NCI-H2107 treated with DMSO at 0.1 percent for 48 hours (cell line): ENCODE measurements at regions not wholly inside any gene's neighbourhood (a gene's known extent, or its start where the extent isn't known, plus 50 kb on each side); places are given as distances from the start of the nearest gene placed in this dataset.
"Not testable (repeated sequence)": the region's sequence is repeated elsewhere in the genome, so short reads cannot be mapped to it uniquely, and the experiment has no call there.

ENCODE experiments used
- DNase-seq: peaks from one replicate; lab custom pipeline; 2025; ENCODE audit not compliant: unreplicated experiment; lab: John Stamatoyannopoulos, UW

GRCh38 chr7:4319280-4319679, 362.8 kb upstream of the FOXK1 start:
- DNase-seq = no peak

- DNase-seq = no peak
Measured at GRCh38 chr7:4325732-4326131, 356.4 kb upstream of the FOXK1 start.

DNA sequence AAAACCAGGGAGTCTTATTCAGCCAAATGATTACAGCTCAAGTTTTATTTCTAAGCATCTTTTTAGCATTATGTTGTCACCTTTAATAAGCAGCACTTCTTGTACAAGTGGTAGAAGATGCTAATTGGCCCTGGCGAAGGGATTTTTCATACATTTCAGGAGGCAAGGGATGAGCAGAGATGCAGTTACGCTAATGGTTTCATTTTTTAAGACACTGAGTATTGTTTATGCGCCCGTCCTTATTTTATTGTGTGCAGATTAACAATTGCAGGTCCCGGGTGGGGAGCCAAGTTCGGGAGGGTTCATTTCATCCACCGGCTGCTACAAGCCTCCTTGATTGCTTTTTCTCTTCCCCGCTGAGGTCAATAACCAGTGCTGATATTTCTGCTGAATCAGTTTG, 350.4 kb upstream of the FOXK1 start:
- no peak for DNase-seq

DNA sequence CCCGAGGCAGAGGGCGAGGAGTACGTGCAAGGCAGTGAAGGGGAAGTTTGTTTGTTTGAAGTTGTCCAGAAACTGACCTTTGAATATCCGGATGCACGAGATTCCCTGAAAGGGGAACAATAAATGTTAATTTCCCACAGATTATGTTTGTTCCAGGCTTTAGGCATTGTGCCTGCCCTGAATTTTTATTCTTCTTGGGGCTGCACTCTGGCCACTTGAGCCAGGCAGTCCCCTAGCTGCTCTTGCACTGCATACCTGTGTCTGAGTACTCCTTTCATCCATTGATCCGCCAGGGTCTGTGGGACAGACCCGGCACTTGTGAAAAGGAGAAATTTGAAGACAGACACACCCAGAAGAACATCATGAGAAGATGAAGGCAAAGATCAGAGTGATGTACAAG, 343.5 kb upstream of the FOXK1 start:
- DNase-seq = no peak

DNA sequence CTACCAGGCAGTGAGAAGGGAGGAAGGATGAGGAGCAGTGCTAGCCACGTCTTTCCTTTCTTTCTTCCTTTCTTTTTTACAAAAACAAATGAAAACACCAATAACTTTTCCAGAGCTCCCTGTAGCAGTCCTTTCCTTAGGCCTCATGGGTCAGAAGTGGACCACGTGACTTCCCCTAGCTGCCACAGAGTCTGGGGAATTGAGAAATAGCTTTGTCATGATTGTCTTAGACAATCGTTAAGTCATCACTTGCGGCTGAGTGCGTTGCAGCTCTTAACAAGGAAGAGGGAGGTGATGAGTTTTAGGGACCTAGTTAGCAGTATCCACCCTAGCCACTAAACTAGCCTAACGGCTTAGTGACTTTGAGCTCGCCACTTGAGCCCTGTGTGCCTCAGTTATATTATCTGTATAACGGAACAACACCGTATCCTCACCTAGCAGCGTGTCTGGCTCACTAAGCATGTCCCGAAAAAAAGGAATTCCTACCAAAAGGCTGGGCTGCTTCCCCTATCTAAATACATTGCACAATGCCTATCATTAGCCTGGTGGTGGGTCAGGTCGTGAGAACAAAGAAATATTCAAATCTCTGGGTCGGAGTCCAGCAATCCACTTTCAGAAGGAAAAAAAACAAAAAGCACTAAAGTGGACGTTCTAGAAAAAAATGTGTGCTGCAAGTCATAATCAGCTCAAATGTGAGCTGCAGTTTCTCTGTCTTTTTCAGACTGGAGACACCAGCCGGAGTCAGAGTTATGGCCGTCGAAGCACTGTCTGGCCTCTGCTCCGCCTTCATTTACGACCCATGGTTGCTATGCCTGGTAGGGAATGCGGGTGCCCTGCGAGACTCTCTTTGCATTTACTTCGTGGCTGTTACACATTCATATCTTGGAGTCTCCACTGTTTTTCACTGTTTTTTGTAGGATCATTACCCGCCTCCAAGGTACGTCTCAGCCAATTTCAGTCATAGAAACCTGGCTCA, 338.5 kb upstream of the FOXK1 start:
- no peak for DNase-seq

GRCh38 chr7:4345004-4345403, 337.1 kb upstream of the FOXK1 start:
- DNase-seq = no peak

- DNase-seq = no peak
Measured at GRCh38 chr7:4352069-4352468, 330.0 kb upstream of the FOXK1 start.

DNA sequence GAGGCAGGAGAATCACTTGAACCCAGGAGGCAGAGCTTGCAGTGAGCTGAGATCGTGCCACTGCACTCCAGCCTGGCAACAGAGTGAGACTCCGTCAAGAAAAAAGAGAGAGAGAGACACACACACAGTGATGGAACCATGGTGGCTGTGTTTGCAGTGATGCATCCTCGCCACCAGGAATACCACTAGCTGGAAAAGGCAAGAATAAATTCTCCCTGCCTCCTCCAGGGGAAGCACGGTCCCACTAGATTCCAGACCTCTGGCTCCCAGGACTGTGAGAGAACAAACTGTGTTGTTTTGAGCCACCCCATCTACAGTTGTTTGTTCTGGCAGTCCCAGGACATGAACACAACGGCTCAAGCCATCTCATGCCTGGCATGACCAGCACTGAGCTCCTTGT, 320.3 kb upstream of the FOXK1 start:
- DNase-seq = no peak

DNA sequence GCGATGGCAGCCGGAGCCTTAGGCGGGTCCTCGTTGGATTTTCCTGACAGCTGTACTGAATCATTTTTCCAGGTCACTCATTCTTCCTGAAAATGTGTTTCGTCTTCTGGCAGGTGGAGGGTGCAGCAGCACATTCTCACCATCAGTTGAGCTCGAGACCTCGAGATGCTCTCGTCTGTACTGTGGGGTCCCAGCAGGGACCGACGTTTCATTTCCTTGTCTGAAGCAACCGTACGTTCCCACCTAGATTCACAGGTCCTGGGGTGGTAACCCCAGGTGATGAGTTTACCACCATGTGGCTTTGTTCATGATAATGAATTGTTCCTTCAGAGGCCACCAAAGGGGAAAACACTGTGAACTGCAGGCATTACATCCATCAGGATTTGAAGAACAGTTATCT, 298.5 kb upstream of the FOXK1 start:
- no peak for DNase-seq

GRCh38 chr7:4386190-4386589, 295.9 kb upstream of the FOXK1 start:
- DNase-seq = no peak

DNA sequence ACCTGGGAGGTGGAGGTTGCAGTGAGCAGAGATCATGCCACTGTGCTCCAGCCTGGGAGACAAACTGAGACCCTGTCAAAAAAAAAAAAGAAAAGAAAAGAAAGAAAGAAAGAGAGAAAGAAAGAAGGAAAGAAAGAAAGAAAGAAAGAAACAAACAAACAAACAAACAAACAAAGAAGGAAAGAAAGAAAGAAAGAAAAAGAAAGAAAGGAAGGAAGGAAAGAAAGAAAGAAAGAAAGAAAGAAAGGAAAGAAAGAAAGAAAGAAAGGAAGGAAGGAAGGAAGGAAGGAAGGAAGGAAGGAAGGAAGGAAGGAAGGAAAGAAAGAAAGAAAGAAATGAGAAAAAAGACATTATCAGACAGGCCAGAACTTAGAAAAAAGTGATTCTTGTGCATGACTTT, 291.0 kb upstream of the FOXK1 start:
- DNase-seq = not testable (repeated sequence)

DNA sequence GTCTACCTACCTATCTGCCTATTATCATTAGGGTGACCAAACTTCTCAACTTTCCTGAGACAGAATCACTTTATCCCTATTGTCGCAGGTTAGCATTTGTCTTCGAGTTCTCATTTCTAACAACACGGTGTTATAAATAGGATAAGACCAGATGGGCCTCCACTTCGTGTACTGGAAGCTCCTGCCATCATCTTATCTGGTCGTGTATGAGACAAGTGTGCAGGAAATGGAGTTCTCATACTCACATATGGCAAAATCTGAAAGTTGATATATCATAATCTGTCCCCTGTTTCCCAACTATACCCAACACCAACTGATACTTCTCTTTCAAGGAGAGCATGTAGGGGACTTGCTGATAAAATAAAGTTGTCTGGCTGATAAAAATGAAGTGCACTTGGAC, 287.4 kb upstream of the FOXK1 start:
- no peak for DNase-seq

GRCh38 chr7:4399121-4399520, 283.0 kb upstream of the FOXK1 start:
- DNase-seq = no peak

- no peak for DNase-seq
Measured at GRCh38 chr7:4399596-4399995, 282.5 kb upstream of the FOXK1 start.

- DNase-seq = no peak
Measured at GRCh38 chr7:4406288-4407058, 275.6 kb upstream of the FOXK1 start.

DNA sequence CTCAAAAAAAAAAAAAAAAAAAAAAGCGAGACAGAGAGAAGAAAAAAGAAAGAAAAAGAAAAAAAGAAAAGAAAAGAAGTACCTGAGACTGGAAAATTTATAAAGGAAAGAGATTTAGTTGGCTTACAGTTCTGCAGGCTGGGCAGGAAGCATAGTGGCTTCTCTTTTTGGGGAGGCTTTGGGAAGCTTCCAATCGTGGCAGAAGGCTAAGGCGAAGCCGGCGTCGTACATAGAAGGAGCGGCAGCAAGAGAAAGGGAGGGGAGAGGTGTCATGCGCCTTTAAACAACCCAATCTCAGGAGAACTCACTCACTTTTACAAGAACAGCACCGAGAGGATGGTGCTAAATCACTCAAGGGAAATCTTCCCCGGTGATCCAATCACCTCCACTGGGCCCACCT, 272.1 kb upstream of the FOXK1 start:
- DNase-seq = no peak

- DNase-seq = no peak
Measured at GRCh38 chr7:4416396-4417056, 265.6 kb upstream of the FOXK1 start.

DNA sequence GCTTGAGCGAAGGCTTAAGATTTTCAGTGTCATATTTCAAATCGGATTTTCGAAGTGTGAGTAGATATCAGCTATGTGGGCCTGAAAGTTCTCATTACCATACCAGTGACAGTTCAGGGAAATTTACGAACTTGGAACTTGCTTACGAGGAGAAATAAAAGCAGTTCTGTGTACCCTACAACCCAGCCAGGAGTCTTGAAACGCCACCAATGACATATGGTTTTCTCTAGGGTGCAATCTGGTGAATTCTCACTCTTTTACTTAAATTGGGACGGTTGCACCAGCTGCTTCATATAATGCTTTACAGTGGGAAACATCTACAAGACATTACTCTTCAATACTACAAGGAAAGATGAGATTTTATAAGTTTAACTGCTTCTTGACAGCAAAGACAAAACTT, 253.6 kb upstream of the FOXK1 start:
- no peak for DNase-seq

GRCh38 chr7:4430227-4430626, 251.9 kb upstream of the FOXK1 start:
- DNase-seq = no peak

DNA sequence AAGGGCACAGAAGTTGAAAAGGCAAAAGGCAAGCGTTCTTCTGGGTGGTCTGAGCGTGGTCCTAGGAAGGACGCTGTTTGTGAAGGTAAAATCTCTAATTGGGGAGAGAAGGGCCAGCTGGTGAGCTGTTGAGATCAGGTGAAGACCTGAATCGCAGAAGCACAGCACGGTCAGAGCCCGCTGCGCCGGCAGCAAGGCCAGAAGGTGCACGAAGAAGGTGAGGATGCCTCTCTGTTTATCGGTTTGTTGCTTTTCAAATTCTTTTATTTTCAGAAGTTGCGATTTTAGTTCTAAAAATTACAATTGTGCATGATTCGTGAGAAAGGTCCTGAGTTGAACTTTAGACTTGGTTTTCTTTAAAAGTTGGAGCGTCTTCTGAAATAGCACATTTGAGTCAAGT, 247.8 kb upstream of the FOXK1 start:
- DNase-seq = no peak

DNA sequence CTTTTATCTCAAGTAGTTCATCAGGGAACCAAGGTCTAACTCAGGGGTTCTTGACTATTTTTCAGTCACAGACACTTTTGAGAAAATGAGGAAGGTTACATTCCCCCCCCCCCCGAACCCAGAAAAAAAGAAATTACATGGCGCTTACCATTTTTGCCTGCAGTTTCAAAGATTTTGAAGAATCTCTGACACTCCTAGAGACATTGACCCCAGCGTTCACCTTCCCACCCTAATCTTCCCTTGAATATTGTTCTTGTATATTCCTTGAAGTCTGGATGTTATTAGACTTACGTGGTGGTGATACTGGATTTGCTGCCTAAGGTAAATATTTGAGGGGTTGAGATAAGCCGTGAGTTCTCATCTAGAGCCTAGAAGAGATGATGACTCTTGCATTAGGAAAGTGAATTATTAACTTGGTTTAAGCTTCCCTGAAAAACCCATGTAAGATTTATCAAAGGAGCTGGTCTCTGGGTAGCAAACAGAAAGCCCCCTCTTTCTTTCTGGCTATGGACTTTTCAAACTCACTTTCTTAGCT, 245.7 kb upstream of the FOXK1 start:
- DNase-seq = no peak
